PC-3 (cell line): ENCODE measurements at regions not wholly inside any gene's neighbourhood (a gene's known extent, or its start where the extent isn't known, plus 50 kb on each side); places are given as distances from the start of the nearest gene placed in this dataset.

Source experiments
- ATAC-seq: fragments of 200-7000 bp; cut with Tn5 transposase; 2 replicates; pipeline ENCODE4 v1.9.1; 2020; ENCODE audit warnings: mild to moderate bottlenecking, moderate library complexity
- BruUV-seq: library from RNA; stranded (reverse); fragments of 400-500 nt; replicated peaks from 2 replicates; lab custom pipeline; 2021; lab: Mats Ljungman, UMichigan
- CTCF ChIA-PET: fragments of 300-600 bp; sonication (Branson Sonifier 250); formaldehyde crosslinking; loops from one replicate; lab custom pipeline; 2022; ENCODE audit warnings: antibody characterized with exemption; lab: Charles Lee
- POLR2A ChIA-PET: fragments of 300-600 bp; sonication (Branson Sonifier 250); formaldehyde crosslinking; loops from one replicate; lab custom pipeline; 2022; ENCODE audit warnings: antibody characterized with exemption; ENCODE audit not compliant: unreplicated experiment; lab: Charles Lee
- DNase-seq: peaks from one replicate; pipeline ENCODE4 v3.0.0-alpha.2; 2015
- H2AFZ ChIP-seq: fragments of 300-600 bp; sonication (generic); 2 replicates; pipeline ENCODE4 v1.6.0; 2016; ENCODE audit warnings: antibody characterized with exemption, low read length
- H3F3A ChIP-seq: fragments of 300-600 bp; sonication (generic); one replicate; pipeline ENCODE4 v1.6.0; 2017; ENCODE audit warnings: antibody characterized with exemption, low read length, control low read depth, mild to moderate bottlenecking; ENCODE audit not compliant: unreplicated experiment
- H3K27ac ChIP-seq: fragments of 300-600 bp; sonication (generic); 2 replicates; pipeline ENCODE4 v1.5.1; 2016; ENCODE audit warnings: mild to moderate bottlenecking, low read length
- H3K27me3 ChIP-seq: fragments of 300-600 bp; sonication (generic); 2 replicates; pipeline ENCODE4 v1.6.1; 2016; ENCODE audit warnings: low read length, mixed read lengths
- H3K36me3 ChIP-seq: fragments of 300-600 bp; sonication (generic); 2 replicates; pipeline ENCODE4 v1.6.1; 2016; ENCODE audit warnings: low read depth, mixed run types, low read length, mixed read lengths
- H3K4me1 ChIP-seq: fragments of 300-600 bp; sonication (generic); 2 replicates; pipeline ENCODE4 v1.5.1; 2016; ENCODE audit warnings: low read length; ENCODE audit not compliant: insufficient read depth
- H3K4me2 ChIP-seq: fragments of 300-600 bp; sonication (generic); 2 replicates; pipeline ENCODE4 v1.6.0; 2016; ENCODE audit warnings: low read length
- H3K4me3 ChIP-seq: fragments of 300-600 bp; sonication (generic); 2 replicates; pipeline ENCODE4 v1.5.1; 2016; ENCODE audit warnings: mild to moderate bottlenecking, low read length, mixed read lengths
- H3K79me2 ChIP-seq: fragments of 300-600 bp; sonication (generic); 2 replicates; pipeline ENCODE4 v1.6.1; 2017; ENCODE audit warnings: low read length, mixed read lengths
- H3K9ac ChIP-seq: fragments of 300-600 bp; sonication (generic); 2 replicates; pipeline ENCODE4 v1.6.0; 2016; ENCODE audit warnings: mild to moderate bottlenecking, low read length
- H3K9me2 ChIP-seq: fragments of 300-600 bp; sonication (generic); replicated peaks from 2 replicates; pipeline ENCODE4 v1.6.1; 2016; ENCODE audit warnings: mixed run types, low read length, mixed read lengths
- H3K9me3 ChIP-seq: fragments of 300-600 bp; sonication (generic); 2 replicates; pipeline ENCODE4 v1.6.1; 2016; ENCODE audit warnings: low read length, mixed read lengths
- H4K20me1 ChIP-seq: fragments of 300-600 bp; sonication (generic); 2 replicates; pipeline ENCODE4 v1.6.1; 2016; ENCODE audit warnings: low read length, mixed read lengths
- CTCF ChIP-seq: fragments of 300-600 bp; sonication (generic); conservative IDR thresholded peaks from 2 replicates; pipeline ENCODE4 v1.5.1; 2017; ENCODE audit warnings: antibody characterized with exemption, low read depth, mild to moderate bottlenecking, low read length
- EZH2 ChIP-seq: fragments of 300-600 bp; sonication (generic); IDR thresholded peaks from one replicate; pipeline ENCODE4 v1.6.1; 2017; ENCODE audit warnings: antibody characterized with exemption, mild to moderate bottlenecking, low read length; ENCODE audit not compliant: unreplicated experiment
- EZH2phosphoT487 ChIP-seq: fragments of 300-600 bp; sonication (generic); IDR thresholded peaks from 2 replicates; pipeline ENCODE4 v1.6.1; 2018; ENCODE audit warnings: mild to moderate bottlenecking, antibody characterized with exemption, low read length, borderline replicate concordance
- intact Hi-C: fragments of 100-400 bp; cut with micrococcal nuclease; formaldehyde crosslinking; loops from 2 replicates; pipeline ENCODE4 v1.9.0; 2023

- Histone ChIP-seq H3K9ac (no peak overlapping the region), H3K27ac (no peak overlapping the region), H3K36me3 (no peaks in the 10 kb centered on the region), H3K9me2 (no peaks in the 10 kb centered on the region), H3K79me2 (no peaks in the 10 kb centered on the region), H3K9me3 (no peaks in the 10 kb centered on the region), H3K4me3 (no peak overlapping the region), H2AFZ (no peak overlapping the region), H4K20me1 (no peaks in the 10 kb centered on the region), H3K4me2 (no peak overlapping the region), H3K27me3 (no peaks in the 10 kb centered on the region), H3F3A (no peaks in the 10 kb centered on the region), H3K4me1 (no peaks in the 10 kb centered on the region)
- ChIA-PET POLR2A (no interaction called here), CTCF (no interaction called here)
- no peak for ATAC-seq
- no peak for DNase-seq
- no TSS peak for BruUV-seq
- TF ChIP-seq CTCF = no peak
- no peak for TF ChIP-seq EZH2
- no peak for TF ChIP-seq EZH2phosphoT487
- intact Hi-C loops = no loop called here
Observed at GRCh38 chr16:51374346-51374745, 223.3 kb upstream of the SALL1 start.

- Histone ChIP-seq H3F3A (no peaks in the 10 kb centered on the region), H3K27ac (no peak overlapping the region), H3K9me3 (no peaks in the 10 kb centered on the region), H3K4me2 (no peak overlapping the region), H3K27me3 (no peaks in the 10 kb centered on the region), H3K36me3 (no peaks in the 10 kb centered on the region), H3K9me2 (no peaks in the 10 kb centered on the region), H3K79me2 (no peaks in the 10 kb centered on the region), H3K4me1 (no peaks in the 10 kb centered on the region), H2AFZ (no peak overlapping the region), H3K4me3 (no peak overlapping the region), H4K20me1 (no peaks in the 10 kb centered on the region), H3K9ac (no peak overlapping the region)
- CTCF ChIA-PET = no interaction called here
- BruUV-seq = no TSS peak
- no peak for DNase-seq
- no peak for ATAC-seq
- TF ChIP-seq EZH2 (no peak), CTCF (no peak), EZH2phosphoT487 (no peak)
- intact Hi-C loops = no loop called here
- POLR2A ChIA-PET = no interaction called here
Observed at GRCh38 chr16:51365715-51366114, 214.6 kb upstream of the SALL1 start.

GRCh38 chr16:51359141-51359955 lies 208.3 kb upstream of the SALL1 start:
- H3K27me3 ChIP-seq = no peaks in the 10 kb centered on the region
- no peaks in the 10 kb centered on the region for H3K4me1 ChIP-seq
- no peak overlapping the region for H3K4me2 ChIP-seq
- H3K9me2 ChIP-seq = no peaks in the 10 kb centered on the region
- no peaks in the 10 kb centered on the region for H3K36me3 ChIP-seq
- no TSS peak for BruUV-seq
- H3K27ac ChIP-seq = no peak overlapping the region
- no peak overlapping the region for H2AFZ ChIP-seq
- ChIA-PET POLR2A (no interaction called here), CTCF (no interaction called here)
- intact Hi-C loops = no loop called here
- no peak for ATAC-seq
- no peaks in the 10 kb centered on the region for H4K20me1 ChIP-seq
- H3K9me3 ChIP-seq = no peaks in the 10 kb centered on the region
- no peak overlapping the region for H3K4me3 ChIP-seq
- DNase-seq = no peak
- H3F3A ChIP-seq = no peaks in the 10 kb centered on the region
- H3K79me2 ChIP-seq = no peaks in the 10 kb centered on the region
- H3K9ac ChIP-seq = no peak overlapping the region
- no peak for TF ChIP-seq EZH2
- TF ChIP-seq EZH2phosphoT487 = no peak
- TF ChIP-seq CTCF = no peak
